Neural cell (in vitro differentiated cells): ENCODE measurements at regions not wholly inside any gene's neighbourhood (a gene's known extent, or its start where the extent isn't known, plus 50 kb on each side); places are given as distances from the start of the nearest gene placed in this dataset.

Experiments used
- CTCF ChIP-seq: fragments of 450-650 bp; IDR thresholded peaks from 2 replicates; pipeline ENCODE4 v1.5.1; 2014; ENCODE audit warnings: antibody characterized with exemption, mild to moderate bottlenecking, moderate library complexity; ENCODE audit not compliant: poor library complexity, severe bottlenecking
- EP300 ChIP-seq: fragments of 450-650 bp; conservative IDR thresholded peaks from 2 replicates; pipeline ENCODE4 v1.6.1; 2014; ENCODE audit warnings: antibody characterized with exemption, mild to moderate bottlenecking, moderate library complexity; ENCODE audit not compliant: poor library complexity, severe bottlenecking
- REST ChIP-seq: IDR thresholded peaks from 2 replicates; pipeline ENCODE4 v1.6.1; 2012; ENCODE audit warnings: borderline replicate concordance
- SMC3 ChIP-seq: fragments of 450-650 bp; conservative IDR thresholded peaks from 2 replicates; pipeline ENCODE4 v1.6.1; 2014; ENCODE audit warnings: antibody characterized with exemption, mild to moderate bottlenecking, moderate library complexity; ENCODE audit not compliant: poor library complexity

- TF ChIP-seq SMC3 (no peak), CTCF (no peak), REST (no peak), EP300 (no peak)
Observed at GRCh38 chr20:40286975-40287531, 402.0 kb downstream of the MAFB start.
